ENCODE measurements at regions not wholly inside any gene's neighbourhood (a gene's known extent, or its start where the extent isn't known, plus 50 kb on each side); places are given as distances from the start of the nearest gene placed in this dataset.
"Not testable (repeated sequence)": the region's sequence is repeated elsewhere in the genome, so short reads cannot be mapped to it uniquely, and the experiment has no call there.

DNA sequence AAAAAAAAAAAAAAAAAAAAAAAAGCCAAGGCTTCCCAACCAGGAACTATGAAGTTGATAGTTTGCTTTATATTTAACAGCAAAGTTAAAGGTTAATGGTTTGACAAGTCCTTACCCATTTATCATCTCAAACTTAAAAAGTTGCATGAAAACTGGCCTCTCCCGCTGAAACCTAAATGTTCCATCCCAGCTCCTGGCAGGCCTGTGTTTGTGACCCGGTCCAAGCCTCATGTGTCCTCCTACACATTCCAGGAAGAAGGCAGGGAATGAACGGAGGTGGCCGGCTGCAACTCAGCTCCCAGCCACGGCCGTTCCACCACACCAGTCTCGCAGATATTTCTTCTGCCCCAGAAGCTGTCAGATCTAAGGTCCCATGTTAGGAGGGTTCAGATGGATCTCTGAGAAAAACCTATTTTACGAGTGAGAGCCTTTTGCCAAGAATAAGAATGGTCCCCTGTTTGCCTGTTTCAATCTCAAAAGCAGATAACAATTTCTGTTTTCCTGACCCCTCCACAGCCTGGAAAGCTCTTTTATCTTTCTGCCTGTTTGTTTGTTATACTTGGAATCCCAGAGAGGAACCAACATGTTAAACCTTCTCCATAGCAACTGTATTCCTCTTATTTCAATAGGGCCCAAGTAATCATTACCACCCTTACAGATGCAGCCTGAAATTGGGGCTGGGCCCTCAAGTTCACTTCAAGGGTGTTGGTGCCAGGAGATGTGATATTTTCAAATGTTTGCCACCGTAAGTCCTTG is 56.5 kb downstream of the KCTD12 start:
- TF ChIP-seq CTCF (IDR thresholded peaks at IDR 0.05; ENCODE audit: insufficient read depth, low read depth, low read length, missing control alignments): no peak
- no peak overlapping the region for H3K4me3 ChIP-seq (ENCODE audit: low read depth, low read length)
- no peak for DNase-seq (ENCODE audit: low read depth)

DNA sequence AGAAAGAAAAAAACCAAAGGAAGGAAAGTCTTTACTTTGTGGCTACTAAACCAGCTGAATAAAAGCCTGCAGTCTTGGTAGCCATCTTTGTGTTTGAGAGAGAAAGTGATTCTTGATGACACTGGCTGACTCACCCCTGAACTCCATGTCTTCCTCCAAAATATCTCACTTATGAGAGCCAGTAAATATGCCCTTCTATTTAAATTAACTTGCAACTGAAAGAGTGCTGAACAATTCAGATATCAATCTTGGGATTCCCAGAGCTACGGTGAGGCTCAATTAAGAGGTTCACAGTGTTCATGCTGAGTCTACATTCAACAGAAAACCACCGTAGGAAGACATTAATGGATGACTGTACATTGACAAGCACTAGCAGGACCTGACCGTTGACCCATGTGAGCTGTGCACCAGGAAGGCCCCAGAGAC is 57.9 kb downstream of the KCTD12 start:
- DNase-seq (ENCODE audit: low read depth): peak; percentile 44
- TF ChIP-seq CTCF (IDR thresholded peaks at IDR 0.05; ENCODE audit: insufficient read depth, low read depth, low read length, missing control alignments): no peak
- no peak overlapping the region for H3K4me3 ChIP-seq (ENCODE audit: low read depth, low read length)

DNA sequence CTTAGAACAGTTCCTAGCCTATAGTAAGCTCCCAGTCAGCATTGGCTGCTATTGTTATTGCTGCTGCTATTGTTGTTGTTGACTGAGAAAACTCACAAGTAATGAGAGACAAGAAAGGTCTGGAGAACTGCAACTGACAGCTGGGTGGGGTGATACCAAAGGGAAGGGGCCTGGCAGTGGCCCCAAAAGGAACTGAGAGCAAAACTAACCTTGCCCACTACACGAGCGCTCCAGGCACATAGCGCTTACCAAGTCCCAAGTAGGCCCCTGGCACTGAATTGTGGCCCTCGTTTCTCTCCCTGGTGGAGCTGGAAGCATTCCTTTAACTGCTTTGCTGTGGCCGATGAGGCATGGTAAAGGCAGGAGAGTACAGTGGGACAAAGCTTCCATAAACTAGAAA is 59.7 kb downstream of the KCTD12 start:
- no peak overlapping the region for H3K4me3 ChIP-seq (ENCODE audit: low read depth, low read length)
- no peak for TF ChIP-seq CTCF (IDR thresholded peaks at IDR 0.05; ENCODE audit: insufficient read depth, low read depth, low read length, missing control alignments)
- DNase-seq (ENCODE audit: low read depth): no peak

- no peak for DNase-seq (ENCODE audit: low read depth)
- no peak overlapping the region for H3K4me3 ChIP-seq (ENCODE audit: low read depth, low read length)
- TF ChIP-seq CTCF (IDR thresholded peaks at IDR 0.05; ENCODE audit: insufficient read depth, low read depth, low read length, missing control alignments): no peak
Measured at GRCh38 chr13:76825430-76825829, 60.8 kb downstream of the KCTD12 start.

DNA sequence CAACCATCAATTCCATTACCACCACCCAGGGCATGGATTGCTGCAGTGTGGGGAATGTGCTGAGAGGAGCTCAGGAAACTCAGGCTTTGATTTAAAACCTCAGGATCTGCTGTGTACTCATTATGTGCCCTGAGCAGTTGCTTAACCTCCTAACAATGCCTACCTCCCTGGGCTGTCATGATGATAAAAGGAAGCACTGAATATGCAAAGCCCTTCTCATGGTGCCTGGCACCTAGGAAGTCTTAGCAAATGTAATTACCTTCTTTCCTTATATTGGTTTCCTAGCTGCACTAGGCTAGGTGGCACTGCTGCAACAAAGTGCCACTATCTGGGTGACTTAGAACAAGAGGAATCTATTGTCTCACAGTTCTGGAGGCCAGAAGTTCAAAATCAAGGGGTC is 62.2 kb downstream of the KCTD12 start:
- DNase-seq (ENCODE audit: low read depth): no peak
- no peak overlapping the region for H3K4me3 ChIP-seq (ENCODE audit: low read depth, low read length)
- no peak for TF ChIP-seq CTCF (IDR thresholded peaks at IDR 0.05; ENCODE audit: insufficient read depth, low read depth, low read length, missing control alignments)

DNA sequence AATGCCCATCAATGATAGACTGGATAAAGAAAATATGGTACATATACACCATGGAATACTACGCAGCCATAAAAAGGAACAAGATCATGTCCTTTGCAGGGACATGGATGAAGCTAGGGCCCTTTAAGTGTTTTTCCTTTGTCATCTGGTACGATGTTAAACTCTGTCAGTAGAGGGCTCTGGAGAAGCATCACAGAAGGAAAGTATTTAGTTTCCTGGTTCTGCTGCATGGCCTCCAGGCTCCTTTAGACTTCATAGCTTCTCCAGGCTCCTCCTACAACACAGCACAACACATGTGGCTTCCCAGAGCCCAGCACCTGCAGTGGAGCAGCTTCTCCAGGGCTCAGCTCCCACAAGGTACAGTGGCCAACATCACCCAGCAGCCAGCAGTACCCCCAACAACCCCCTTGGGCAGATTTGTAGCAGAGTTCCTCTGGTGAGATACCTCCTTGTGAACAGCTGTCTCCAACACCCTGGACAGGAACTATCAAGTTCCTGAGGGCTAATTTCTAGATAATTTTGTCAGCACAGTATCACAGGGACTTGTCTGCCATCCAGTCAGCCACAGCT is 63.4 kb downstream of the KCTD12 start:
- H3K4me3 ChIP-seq (ENCODE audit: low read depth, low read length): no peak overlapping the region
- TF ChIP-seq CTCF (IDR thresholded peaks at IDR 0.05; ENCODE audit: insufficient read depth, low read depth, low read length, missing control alignments): peak; percentile 26
- peak; percentile 54 for DNase-seq (ENCODE audit: low read depth)

DNA sequence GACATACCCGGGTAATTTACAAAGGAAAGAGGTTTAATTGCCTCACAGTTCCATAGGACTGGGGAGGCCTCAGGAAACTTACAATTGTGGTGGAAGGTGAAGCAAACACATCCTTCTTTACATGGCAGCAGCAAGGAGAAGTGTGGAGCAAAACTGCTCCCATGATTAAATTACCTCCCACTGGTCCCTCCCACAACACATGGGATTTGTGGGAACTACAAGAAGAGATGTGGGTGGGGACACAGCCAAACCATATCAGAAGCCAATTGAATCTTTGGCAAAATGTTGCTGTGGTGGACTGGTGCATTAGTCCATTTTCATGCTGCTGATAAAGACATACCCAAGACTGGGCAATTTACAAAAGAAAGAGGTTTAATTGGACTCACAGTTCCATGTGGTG is 65.0 kb downstream of the KCTD12 start:
- H3K4me3 ChIP-seq (ENCODE audit: low read depth, low read length); DNase-seq (ENCODE audit: low read depth): not testable (repeated sequence)

Measured in GM12865 (cell line).